ENCODE measurements at regions not wholly inside any gene's neighbourhood (a gene's known extent, or its start where the extent isn't known, plus 50 kb on each side); places are given as distances from the start of the nearest gene placed in this dataset.

DNA sequence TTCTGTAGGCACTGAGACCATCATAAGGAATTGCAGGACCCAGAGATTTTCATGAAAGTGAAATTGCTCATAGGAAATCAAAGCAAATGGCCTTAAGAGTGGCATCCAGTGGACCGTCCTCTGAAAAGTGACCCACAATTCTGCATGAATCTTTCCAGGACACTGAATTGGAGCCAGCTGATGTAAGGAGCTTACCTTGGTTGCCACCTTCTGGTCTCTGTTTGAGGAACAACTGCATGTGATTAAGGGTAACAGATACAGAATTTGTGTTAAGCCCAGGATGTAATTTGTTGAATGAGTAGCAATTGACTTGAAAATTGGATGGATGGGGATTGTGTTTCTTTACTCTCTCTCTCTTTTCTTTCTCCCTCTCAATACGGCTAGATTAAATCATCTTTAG is 49.9 kb upstream of the GAS1 start:
- intact Hi-C loops (cut with DNase I) = no loop called here

DNA sequence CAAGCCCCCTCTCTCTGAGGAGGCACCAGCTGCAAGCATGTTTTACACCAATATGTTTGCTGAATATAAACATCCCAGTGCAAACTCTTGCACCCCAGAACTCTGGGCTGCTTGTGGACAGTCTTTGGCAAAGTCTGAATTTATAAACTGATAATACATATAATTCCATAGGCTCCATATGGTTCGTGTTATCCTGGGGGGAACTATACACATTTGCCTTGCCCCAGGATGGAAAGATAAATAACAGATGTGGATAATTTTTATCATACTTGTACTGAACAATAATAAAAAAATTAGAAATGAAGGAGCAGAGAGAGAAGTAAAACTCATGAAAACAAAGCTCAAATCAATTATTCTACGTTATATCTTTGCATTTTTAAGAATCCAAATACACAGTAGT is 50.6 kb upstream of the GAS1 start:
- DNase-seq (no peak), ATAC-seq (no peak)
- no peaks in the 10 kb centered on the region for H3K27me3 ChIP-seq (ENCODE audit: low read depth)
- intact Hi-C loops (cut with DNase I) = no loop called here
- H3K4me3 ChIP-seq = no peak overlapping the region
- H3K4me1 ChIP-seq = no peaks in the 10 kb centered on the region
- no peaks in the 10 kb centered on the region for H3K36me3 ChIP-seq
- no peak overlapping the region for H3K27ac ChIP-seq
- TF ChIP-seq, protein P1, sequence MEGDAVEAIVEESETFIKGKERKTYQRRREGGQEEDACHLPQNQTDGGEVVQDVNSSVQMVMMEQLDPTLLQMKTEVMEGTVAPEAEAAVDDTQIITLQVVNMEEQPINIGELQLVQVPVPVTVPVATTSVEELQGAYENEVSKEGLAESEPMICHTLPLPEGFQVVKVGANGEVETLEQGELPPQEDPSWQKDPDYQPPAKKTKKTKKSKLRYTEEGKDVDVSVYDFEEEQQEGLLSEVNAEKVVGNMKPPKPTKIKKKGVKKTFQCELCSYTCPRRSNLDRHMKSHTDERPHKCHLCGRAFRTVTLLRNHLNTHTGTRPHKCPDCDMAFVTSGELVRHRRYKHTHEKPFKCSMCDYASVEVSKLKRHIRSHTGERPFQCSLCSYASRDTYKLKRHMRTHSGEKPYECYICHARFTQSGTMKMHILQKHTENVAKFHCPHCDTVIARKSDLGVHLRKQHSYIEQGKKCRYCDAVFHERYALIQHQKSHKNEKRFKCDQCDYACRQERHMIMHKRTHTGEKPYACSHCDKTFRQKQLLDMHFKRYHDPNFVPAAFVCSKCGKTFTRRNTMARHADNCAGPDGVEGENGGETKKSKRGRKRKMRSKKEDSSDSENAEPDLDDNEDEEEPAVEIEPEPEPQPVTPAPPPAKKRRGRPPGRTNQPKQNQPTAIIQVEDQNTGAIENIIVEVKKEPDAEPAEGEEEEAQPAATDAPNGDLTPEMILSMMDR (IDR thresholded peaks at IDR 0.05) = no peak
- no peaks in the 10 kb centered on the region for H3K9me3 ChIP-seq

More for the DNA sequence above, 49.9 kb upstream of the GAS1 start:
- H3K9me3 ChIP-seq = no peaks in the 10 kb centered on the region
- no peak overlapping the region for H3K4me3 ChIP-seq
- no peaks in the 10 kb centered on the region for H3K27me3 ChIP-seq (ENCODE audit: low read depth)
- DNase-seq = no peak
- H3K27ac ChIP-seq = no peak overlapping the region
- no peak for ATAC-seq
- no peaks in the 10 kb centered on the region for H3K4me1 ChIP-seq
- TF ChIP-seq, protein P1 (IDR thresholded peaks at IDR 0.05) = no peak
- no peaks in the 10 kb centered on the region for H3K36me3 ChIP-seq

DNA sequence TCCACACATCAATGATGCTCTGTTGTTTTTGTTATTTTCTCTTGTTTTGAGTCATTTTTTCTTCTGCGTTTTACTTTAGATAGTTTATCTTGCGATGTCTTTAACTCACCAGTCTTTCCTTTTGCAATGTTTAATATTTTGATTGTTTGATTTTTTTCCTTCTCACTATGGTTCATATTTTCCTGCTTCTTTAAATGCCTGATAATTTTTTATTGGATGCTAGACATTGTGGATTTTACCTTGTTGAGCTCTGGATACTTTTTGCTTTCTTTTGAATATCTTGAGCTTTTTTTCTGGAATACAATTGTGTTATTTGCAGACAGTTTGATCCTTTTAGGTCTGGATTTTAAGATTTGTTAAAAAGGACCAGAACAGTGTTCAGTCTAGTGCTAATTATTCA is 55.2 kb upstream of the GAS1 start:
- no peak for ATAC-seq

GRCh38 chr9:87004016-87004415 is 56.7 kb upstream of the GAS1 start:
- H3K4me1 ChIP-seq = no peaks in the 10 kb centered on the region
- intact Hi-C loops (cut with DNase I) = no loop called here
- H3K4me3 ChIP-seq = no peak overlapping the region
- H3K27ac ChIP-seq = no peak overlapping the region
- no peaks in the 10 kb centered on the region for H3K27me3 ChIP-seq (ENCODE audit: low read depth)
- H3K36me3 ChIP-seq = no peaks in the 10 kb centered on the region
- ATAC-seq = no peak
- H3K9me3 ChIP-seq = no peaks in the 10 kb centered on the region
- TF ChIP-seq, protein P1 (IDR thresholded peaks at IDR 0.05) = no peak
- no peak for DNase-seq

More for the DNA sequence above, 55.2 kb upstream of the GAS1 start:
- H3K27ac ChIP-seq = no peak overlapping the region
- H3K27me3 ChIP-seq (ENCODE audit: low read depth) = no peaks in the 10 kb centered on the region
- no peak for DNase-seq
- H3K9me3 ChIP-seq = no peaks in the 10 kb centered on the region
- intact Hi-C loops (cut with DNase I) = no loop called here
- no peaks in the 10 kb centered on the region for H3K4me1 ChIP-seq
- TF ChIP-seq, protein P1 (IDR thresholded peaks at IDR 0.05) = no peak
- no peaks in the 10 kb centered on the region for H3K36me3 ChIP-seq
- no peak overlapping the region for H3K4me3 ChIP-seq

GRCh38 chr9:87006956-87007355 is 59.6 kb upstream of the GAS1 start:
- no peak for DNase-seq

More at GRCh38 chr9:87006956-87007355, 59.6 kb upstream of the GAS1 start:
- Histone ChIP-seq H3K27ac (no peak overlapping the region), H3K36me3 (no peaks in the 10 kb centered on the region), H3K9me3 (no peaks in the 10 kb centered on the region), H3K4me3 (no peak overlapping the region), H3K27me3 (ENCODE audit: low read depth) (no peaks in the 10 kb centered on the region), H3K4me1 (no peaks in the 10 kb centered on the region)
- TF ChIP-seq, protein P1 (IDR thresholded peaks at IDR 0.05) = no peak
- intact Hi-C loops (cut with DNase I) = no loop called here
- ATAC-seq = no peak
